OCI-LY1 (cell line): ENCODE measurements at regions not wholly inside any gene's neighbourhood (a gene's known extent, or its start where the extent isn't known, plus 50 kb on each side); places are given as distances from the start of the nearest gene placed in this dataset.

ENCODE experiments used
- H2AFZ ChIP-seq: fragments of 200-600 bp; sonication (generic), shearing (Covaris generic); 2 replicates; pipeline ENCODE4 v1.6.0; 2014; ENCODE audit warnings: antibody characterized with exemption, mild to moderate bottlenecking, low read length
- H3F3A ChIP-seq: fragments of 200-600 bp; sonication (generic), shearing (Covaris generic); 2 replicates; pipeline ENCODE4 v1.6.0; 2014; ENCODE audit warnings: mild to moderate bottlenecking, antibody characterized with exemption, low read length, moderate library complexity; ENCODE audit not compliant: insufficient read depth
- H3K27ac ChIP-seq: fragments of 200-600 bp; sonication (generic); 2 replicates; pipeline ENCODE4 v1.5.1; 2014; ENCODE audit warnings: low read length, mixed run types, mild to moderate bottlenecking, low read depth; ENCODE audit not compliant: poor library complexity, severe bottlenecking
- H3K27me3 ChIP-seq: fragments of 200-600 bp; sonication (generic); 2 replicates; pipeline ENCODE4 v1.6.0; 2014; ENCODE audit warnings: antibody characterized with exemption, mild to moderate bottlenecking, low read length, moderate library complexity; ENCODE audit not compliant: insufficient read depth
- H3K36me3 ChIP-seq: fragments of 200-600 bp; sonication (generic); 2 replicates; pipeline ENCODE4 v1.6.1; 2014; ENCODE audit warnings: mild to moderate bottlenecking, antibody characterized with exemption, low read length, moderate library complexity, mixed read lengths; ENCODE audit not compliant: insufficient read depth
- H3K4me1 ChIP-seq: fragments of 200-600 bp; sonication (generic); 2 replicates; pipeline ENCODE4 v1.5.1; 2014; ENCODE audit warnings: mild to moderate bottlenecking, low read length, moderate library complexity; ENCODE audit not compliant: insufficient read depth, severe bottlenecking
- H3K4me2 ChIP-seq: fragments of 200-600 bp; sonication (generic), shearing (Covaris generic); 2 replicates; pipeline ENCODE4 v1.6.1; 2014; ENCODE audit warnings: low read length
- H3K4me3 ChIP-seq: fragments of 200-600 bp; sonication (generic); 2 replicates; pipeline ENCODE4 v1.5.1; 2014; ENCODE audit warnings: low read length, low read depth, mild to moderate bottlenecking, mixed read lengths; ENCODE audit not compliant: poor library complexity, severe bottlenecking
- H3K79me2 ChIP-seq: fragments of 200-600 bp; shearing (Covaris generic); 2 replicates; pipeline ENCODE4 v1.6.1; 2016; ENCODE audit warnings: mixed run types, low read length, mixed read lengths; ENCODE audit not compliant: insufficient read depth
- H3K9ac ChIP-seq: fragments of 200-600 bp; sonication (generic), shearing (Covaris generic); 2 replicates; pipeline ENCODE4 v1.6.1; 2014; ENCODE audit warnings: mild to moderate bottlenecking, low read length, mixed read lengths
- H3K9me2 ChIP-seq: fragments of 200-600 bp; sonication (generic), shearing (Covaris generic); 2 replicates; pipeline ENCODE4 v1.6.1; 2014; ENCODE audit warnings: low read depth, mild to moderate bottlenecking, low read length, mixed read lengths
- H3K9me3 ChIP-seq: fragments of 200-600 bp; shearing (Covaris generic); 2 replicates; pipeline ENCODE4 v1.6.1; 2014; ENCODE audit warnings: low read length, mixed read lengths
- H4K20me1 ChIP-seq: fragments of 200-600 bp; sonication (generic), shearing (Covaris generic); 2 replicates; pipeline ENCODE4 v1.6.0; 2016; ENCODE audit warnings: mild to moderate bottlenecking, low read length; ENCODE audit not compliant: insufficient read depth
- EZH2 ChIP-seq: fragments of 200-600 bp; sonication (generic), shearing (Covaris generic); IDR thresholded peaks from 2 replicates; pipeline ENCODE4 v1.8.0; 2017; ENCODE audit warnings: borderline replicate concordance, mixed run types, mild to moderate bottlenecking, antibody characterized with exemption, low read length, moderate library complexity, mixed read lengths
- TF ChIP-seq, protein P1 (sequence below): fragments of 200-600 bp; sonication (generic), shearing (Covaris generic); IDR thresholded peaks from 2 replicates; pipeline ENCODE4 v1.5.1; 2017; ENCODE audit warnings: mild to moderate bottlenecking, antibody characterized with exemption, low read length, moderate library complexity, mixed read lengths

DNA sequence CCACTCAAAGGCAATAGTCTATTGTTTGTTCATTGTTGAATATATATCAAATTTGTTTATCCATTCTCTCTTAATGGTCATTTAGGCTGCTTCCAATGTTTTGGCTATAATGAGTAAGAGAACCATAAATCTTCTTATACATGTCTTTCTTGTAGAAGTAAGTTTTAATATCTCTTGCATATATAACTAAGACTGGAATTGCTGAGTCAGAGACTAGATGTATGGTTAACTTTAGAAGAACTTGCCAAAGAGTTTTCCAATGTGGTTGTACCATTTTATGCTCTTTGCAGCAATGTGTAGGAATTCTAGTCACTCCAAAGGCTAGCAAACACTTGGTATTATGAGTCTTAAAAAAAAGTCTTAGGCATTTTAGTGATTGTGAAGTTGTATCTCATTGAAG, 610.0 kb upstream of the GCFC2 start:
- Histone ChIP-seq H3F3A (no peaks in the 10 kb centered on the region), H3K4me1 (no peaks in the 10 kb centered on the region), H3K27ac (no peak overlapping the region), H3K36me3 (no peaks in the 10 kb centered on the region), H3K9ac (no peak overlapping the region), H3K9me3 (no peaks in the 10 kb centered on the region), H2AFZ (no peak overlapping the region), H3K4me2 (no peak overlapping the region), H3K4me3 (no peak overlapping the region), H3K9me2 (no peaks in the 10 kb centered on the region), H4K20me1 (no peaks in the 10 kb centered on the region), H3K27me3 (no peaks in the 10 kb centered on the region), H3K79me2 (no peaks in the 10 kb centered on the region)
- TF ChIP-seq, protein P1, sequence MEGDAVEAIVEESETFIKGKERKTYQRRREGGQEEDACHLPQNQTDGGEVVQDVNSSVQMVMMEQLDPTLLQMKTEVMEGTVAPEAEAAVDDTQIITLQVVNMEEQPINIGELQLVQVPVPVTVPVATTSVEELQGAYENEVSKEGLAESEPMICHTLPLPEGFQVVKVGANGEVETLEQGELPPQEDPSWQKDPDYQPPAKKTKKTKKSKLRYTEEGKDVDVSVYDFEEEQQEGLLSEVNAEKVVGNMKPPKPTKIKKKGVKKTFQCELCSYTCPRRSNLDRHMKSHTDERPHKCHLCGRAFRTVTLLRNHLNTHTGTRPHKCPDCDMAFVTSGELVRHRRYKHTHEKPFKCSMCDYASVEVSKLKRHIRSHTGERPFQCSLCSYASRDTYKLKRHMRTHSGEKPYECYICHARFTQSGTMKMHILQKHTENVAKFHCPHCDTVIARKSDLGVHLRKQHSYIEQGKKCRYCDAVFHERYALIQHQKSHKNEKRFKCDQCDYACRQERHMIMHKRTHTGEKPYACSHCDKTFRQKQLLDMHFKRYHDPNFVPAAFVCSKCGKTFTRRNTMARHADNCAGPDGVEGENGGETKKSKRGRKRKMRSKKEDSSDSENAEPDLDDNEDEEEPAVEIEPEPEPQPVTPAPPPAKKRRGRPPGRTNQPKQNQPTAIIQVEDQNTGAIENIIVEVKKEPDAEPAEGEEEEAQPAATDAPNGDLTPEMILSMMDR: no peak
- TF ChIP-seq EZH2: no peak

DNA sequence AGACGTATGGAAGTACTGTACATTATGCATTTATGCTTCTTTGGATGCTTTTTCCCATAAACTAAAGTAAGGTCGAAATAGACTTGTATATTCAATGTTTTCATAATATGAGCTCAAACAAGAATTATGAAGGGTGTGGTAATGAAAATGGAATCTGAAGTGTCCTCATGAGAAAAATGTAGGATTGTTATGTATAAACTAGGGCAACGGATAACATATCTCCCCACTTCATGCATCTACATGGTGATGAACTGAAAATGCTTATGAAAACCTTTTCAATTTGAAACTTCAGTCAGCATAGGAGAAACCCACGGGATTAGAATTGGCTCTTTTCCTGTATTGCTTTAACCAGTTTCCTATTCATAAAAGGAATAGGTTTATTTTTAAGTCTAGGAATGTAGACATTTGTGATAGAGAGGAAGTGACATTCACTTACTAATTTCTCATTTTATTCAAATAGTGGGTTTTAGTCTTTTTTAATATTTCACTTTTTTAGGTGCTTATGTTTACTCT, 608.2 kb upstream of the GCFC2 start:
- H3K27me3 ChIP-seq: no peaks in the 10 kb centered on the region
- H3K27ac ChIP-seq: no peak overlapping the region
- TF ChIP-seq EZH2: no peak
- TF ChIP-seq, protein P1: no peak
- no peaks in the 10 kb centered on the region for H3F3A ChIP-seq
- no peaks in the 10 kb centered on the region for H3K36me3 ChIP-seq
- no peaks in the 10 kb centered on the region for H3K4me1 ChIP-seq
- H4K20me1 ChIP-seq: no peaks in the 10 kb centered on the region
- no peaks in the 10 kb centered on the region for H3K9me2 ChIP-seq
- H3K4me3 ChIP-seq: no peak overlapping the region
- H3K4me2 ChIP-seq: no peak overlapping the region
- H3K9me3 ChIP-seq: 0 out of 2 replicates have a peak, but pooled peaks cover 3% of the 10 kb centered on the region
- H3K9ac ChIP-seq: no peak overlapping the region
- H3K79me2 ChIP-seq: no peaks in the 10 kb centered on the region
- H2AFZ ChIP-seq: no peak overlapping the region

DNA sequence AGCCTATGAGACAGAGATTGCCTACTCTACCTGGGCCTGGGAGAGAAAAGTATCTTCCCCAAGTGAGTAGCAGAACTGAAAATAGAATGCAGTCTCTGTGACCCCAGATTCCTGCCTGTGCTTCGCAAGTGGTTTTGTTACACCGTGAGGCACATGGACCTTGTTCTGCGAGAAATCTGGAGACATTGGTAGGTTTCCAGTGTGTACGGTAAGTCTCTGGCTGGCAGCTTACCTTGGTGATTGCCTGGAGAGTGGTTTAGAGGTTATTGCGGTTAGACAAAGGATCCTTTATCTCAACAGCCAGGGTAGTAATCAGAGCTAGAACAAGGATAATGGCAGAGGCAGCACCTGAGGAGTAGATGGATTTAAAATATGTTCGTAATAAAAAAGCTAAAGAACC, 606.0 kb upstream of the GCFC2 start:
- H3K4me2 ChIP-seq: no peak overlapping the region
- 0 out of 2 replicates have a peak, but pooled peaks cover 3% of the 10 kb centered on the region for H3K9me3 ChIP-seq

More for the DNA sequence above, 606.0 kb upstream of the GCFC2 start:
- TF ChIP-seq, protein P1: no peak
- TF ChIP-seq EZH2: no peak
- no peak overlapping the region for H3K27ac ChIP-seq
- no peaks in the 10 kb centered on the region for H3K9me2 ChIP-seq
- H3F3A ChIP-seq: no peaks in the 10 kb centered on the region
- no peaks in the 10 kb centered on the region for H4K20me1 ChIP-seq
- no peak overlapping the region for H2AFZ ChIP-seq
- no peak overlapping the region for H3K9ac ChIP-seq
- no peaks in the 10 kb centered on the region for H3K27me3 ChIP-seq
- H3K4me1 ChIP-seq: peaks cover 5% of the 10 kb centered on the region
- no peak overlapping the region for H3K4me3 ChIP-seq
- H3K36me3 ChIP-seq: no peaks in the 10 kb centered on the region
- no peaks in the 10 kb centered on the region for H3K79me2 ChIP-seq
